ENCODE measurements at regions not wholly inside any gene's neighbourhood (a gene's known extent, or its start where the extent isn't known, plus 50 kb on each side); places are given as distances from the start of the nearest gene placed in this dataset.

GRCh38 chr2:235216901-235217300, 265.1 kb downstream of the SH3BP4 start:
- TF ChIP-seq CTCF (IDR thresholded peaks at IDR 0.05) (no peak), POLR2A (IDR thresholded peaks at IDR 0.05) (no peak)
